Ovary (tissue), 7 donors: ENCODE measurements at regions not wholly inside any gene's neighbourhood (a gene's known extent, or its start where the extent isn't known, plus 50 kb on each side); places are given as distances from the start of the nearest gene placed in this dataset.

Source experiments
- DNase-seq, 5 donors: peaks; one replicate each; pipeline ENCODE4 v3.0.0-alpha.2; 2019 to 2020
- H3K27ac ChIP-seq, 2 donors: fragments of 200-600 bp; one replicate each; pipeline versions ENCODE4 v1.5.1 to v1.8.0; 2019 to 2022
- H3K27me3 ChIP-seq: fragments of 200-600 bp; one replicate; pipeline ENCODE4 v1.8.0; 2022
- H3K36me3 ChIP-seq: fragments of 200-600 bp; sonication (generic); one replicate; pipeline ENCODE4 v1.5.1; 2019
- H3K4me1 ChIP-seq: one replicate; pipeline ENCODE4 v1.8.1; 2013; ENCODE audit warnings: mild to moderate bottlenecking, moderate library complexity; ENCODE audit not compliant: insufficient read depth
- H3K4me3 ChIP-seq: fragments of 200-600 bp; sonication (generic); one replicate; pipeline ENCODE4 v1.5.1; 2017
- H3K9me3 ChIP-seq, 2 donors: fragments of 200-600 bp in 1 of 2; sonication (generic) in 1 of 2; one replicate each; pipeline versions ENCODE4 v1.5.1 to v1.8.1; 2013 to 2019; ENCODE audit warnings: mild to moderate bottlenecking in 1 of 2, moderate library complexity in 1 of 2
- EP300 ChIP-seq: sonication (generic); formaldehyde crosslinking; IDR thresholded peaks from one replicate; pipeline ENCODE4 v1.6.1; 2017; ENCODE audit warnings: antibody characterized with exemption
- POLR2A ChIP-seq: fragments of 450-650 bp; IDR thresholded peaks from one replicate; pipeline ENCODE4 v1.6.1; 2017; ENCODE audit warnings: antibody characterized with exemption, mild to moderate bottlenecking, moderate library complexity
- WGBS, 3 donors: extraction: QIAGEN DNeasy Blood & Tissue Kit in 1 of 3; methylation state at CpG; one replicate each; pipeline versions ENCODE4 v1.1.5 to v1.1.7; 2013 to 2017; 5-methylcytosine and 5-hydroxymethylcytosine counted together
- intact Hi-C, 4 donors: fragments of 100-400 bp; cut with DNase I; formaldehyde crosslinking; loops; one replicate each; pipeline versions ENCODE4 v1.11.0 to v1.15.1; 2022 to 2023
- TF ChIP-seq, protein P1 (sequence below), 3 donors: fragments of 450-650 bp in 2 of 3; fragments of 200-600 bp in 1 of 3; IDR thresholded peaks; one replicate each; pipeline versions ENCODE4 v1.5.1 to v1.8.0; 2016 to 2022; ENCODE audit warnings: antibody characterized with exemption in 3 of 3, mild to moderate bottlenecking in 1 of 3
- donor health status: DM: no; HTN: no; CAD: no; lungs with moderate emphysema.
- donor health status: DM: no; HTN: no; CAD: no.
- donor health status: Bipolar disorder and iron deficiency.
- donor health status: DM: no; HTN: no; CAD: no.
- donor health status: DM: yes; HTN: yes; CAD: no.

DNA sequence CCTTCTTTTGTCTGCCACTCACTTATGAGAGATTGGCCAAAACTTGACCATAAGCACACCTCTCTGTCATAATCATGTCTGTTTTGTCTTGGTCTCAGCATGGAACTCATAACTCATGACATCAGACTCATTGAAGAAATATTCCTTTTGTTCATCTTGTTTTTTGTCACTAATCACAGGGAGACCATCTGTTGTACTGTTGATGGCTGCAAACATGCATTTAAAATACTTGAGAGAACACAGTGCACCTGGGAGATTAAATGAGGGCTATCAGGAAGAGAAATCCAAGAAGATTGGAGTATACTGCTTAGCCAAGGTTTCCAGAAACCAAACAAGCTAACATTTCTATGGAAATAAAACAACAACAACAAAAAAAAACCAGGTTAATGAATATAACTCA is 689.7 kb downstream of the EPM2A start:
- TF ChIP-seq EP300 (no peak), POLR2A (no peak)
- TF ChIP-seq, protein P1, sequence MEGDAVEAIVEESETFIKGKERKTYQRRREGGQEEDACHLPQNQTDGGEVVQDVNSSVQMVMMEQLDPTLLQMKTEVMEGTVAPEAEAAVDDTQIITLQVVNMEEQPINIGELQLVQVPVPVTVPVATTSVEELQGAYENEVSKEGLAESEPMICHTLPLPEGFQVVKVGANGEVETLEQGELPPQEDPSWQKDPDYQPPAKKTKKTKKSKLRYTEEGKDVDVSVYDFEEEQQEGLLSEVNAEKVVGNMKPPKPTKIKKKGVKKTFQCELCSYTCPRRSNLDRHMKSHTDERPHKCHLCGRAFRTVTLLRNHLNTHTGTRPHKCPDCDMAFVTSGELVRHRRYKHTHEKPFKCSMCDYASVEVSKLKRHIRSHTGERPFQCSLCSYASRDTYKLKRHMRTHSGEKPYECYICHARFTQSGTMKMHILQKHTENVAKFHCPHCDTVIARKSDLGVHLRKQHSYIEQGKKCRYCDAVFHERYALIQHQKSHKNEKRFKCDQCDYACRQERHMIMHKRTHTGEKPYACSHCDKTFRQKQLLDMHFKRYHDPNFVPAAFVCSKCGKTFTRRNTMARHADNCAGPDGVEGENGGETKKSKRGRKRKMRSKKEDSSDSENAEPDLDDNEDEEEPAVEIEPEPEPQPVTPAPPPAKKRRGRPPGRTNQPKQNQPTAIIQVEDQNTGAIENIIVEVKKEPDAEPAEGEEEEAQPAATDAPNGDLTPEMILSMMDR (IDR thresholded peaks at IDR 0.05): no peak
- H3K27ac ChIP-seq: no peak overlapping the region
- intact Hi-C loops: no loop called here
- H3K4me3 ChIP-seq: no peak overlapping the region
- H3K27me3 ChIP-seq: no peaks in the 10 kb centered on the region
- DNase-seq: no peak
- no peaks in the 10 kb centered on the region for H3K9me3 ChIP-seq
- no peaks in the 10 kb centered on the region for H3K4me1 ChIP-seq
- H3K36me3 ChIP-seq: no peaks in the 10 kb centered on the region

DNA sequence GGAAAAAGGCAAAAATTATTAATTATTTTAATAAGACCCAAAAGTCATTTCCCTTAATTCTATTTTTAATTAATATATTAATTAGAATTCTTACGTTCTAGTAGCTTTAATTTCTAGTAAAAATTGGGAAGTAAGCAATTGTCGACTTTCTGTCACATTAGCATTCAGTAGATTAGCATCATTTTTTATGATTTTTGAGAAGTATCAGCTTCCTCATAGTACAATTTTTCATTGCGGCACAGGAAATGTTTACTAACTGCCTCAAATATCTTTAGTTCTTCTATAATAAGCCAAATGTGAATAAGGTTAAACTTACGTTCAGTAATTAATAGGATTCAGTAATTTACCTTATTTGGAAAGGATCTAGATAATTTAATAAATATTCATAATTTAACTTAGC is 687.4 kb downstream of the EPM2A start:
- Histone ChIP-seq H3K27me3 (no peaks in the 10 kb centered on the region), H3K4me3 (no peak overlapping the region), H3K27ac (no peak overlapping the region), H3K36me3 (no peaks in the 10 kb centered on the region), H3K9me3 (no peaks in the 10 kb centered on the region), H3K4me1 (no peaks in the 10 kb centered on the region)
- TF ChIP-seq POLR2A: no peak
- TF ChIP-seq EP300: no peak
- TF ChIP-seq, protein P1 (IDR thresholded peaks at IDR 0.05): no peak
- 60 to 74% (median 73%) methylated on average over 4 of the region's 4 CpGs for WGBS, 3 donors
- intact Hi-C loops: no loop called here
- DNase-seq: no peak

DNA sequence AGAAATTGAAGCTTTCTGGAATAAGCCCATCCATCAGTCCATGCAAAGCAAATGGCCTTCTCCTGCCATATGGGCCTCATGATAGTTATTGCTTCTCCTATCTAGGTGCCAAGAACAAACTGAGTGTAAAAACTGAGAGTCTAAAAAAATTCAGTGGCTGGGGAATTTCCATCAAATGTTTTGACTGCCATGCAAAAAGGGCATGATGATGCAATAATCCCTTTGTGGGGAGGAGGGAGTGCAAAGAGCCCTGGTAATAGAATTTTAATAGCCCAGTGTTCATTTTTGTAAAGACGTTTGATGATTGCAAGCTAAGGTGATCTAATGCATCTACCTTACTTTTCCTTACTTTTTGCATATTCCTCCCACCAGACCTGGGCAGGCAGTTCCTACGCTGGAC is 683.7 kb downstream of the EPM2A start:
- no peaks in the 10 kb centered on the region for H3K27me3 ChIP-seq
- intact Hi-C loops: no loop called here
- H3K4me1 ChIP-seq: no peaks in the 10 kb centered on the region
- TF ChIP-seq EP300: no peak
- TF ChIP-seq POLR2A: no peak
- TF ChIP-seq, protein P1 (IDR thresholded peaks at IDR 0.05): no peak
- H3K36me3 ChIP-seq: no peaks in the 10 kb centered on the region
- 83 to 87% (median 84%) methylated on average over 2 of the region's 2 CpGs for WGBS, 3 donors
- H3K4me3 ChIP-seq: no peak overlapping the region
- DNase-seq: no peak
- H3K9me3 ChIP-seq: no peaks in the 10 kb centered on the region
- H3K27ac ChIP-seq: no peak overlapping the region

DNA sequence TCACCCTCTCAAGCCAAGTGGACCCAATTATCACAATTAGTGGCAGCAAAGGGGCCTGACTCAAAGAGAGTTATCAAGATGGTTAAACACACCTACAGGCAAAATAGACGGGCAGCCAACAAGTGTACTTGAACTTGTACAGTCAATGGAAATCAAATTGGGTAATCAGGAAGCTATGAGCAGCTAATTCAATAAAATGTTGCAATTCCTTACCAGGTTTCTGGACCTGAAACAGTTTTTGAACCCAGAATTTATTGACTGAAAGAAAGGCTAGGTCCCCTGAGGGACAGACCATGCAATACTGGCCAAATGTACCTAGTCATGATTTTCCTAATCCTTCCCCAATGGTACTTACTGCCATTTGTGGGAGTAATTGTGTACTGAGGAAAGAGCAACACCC is 679.8 kb downstream of the EPM2A start:
- 81 to 87% (median 85%) methylated on average over 1 of the region's 1 CpG for WGBS, 3 donors
- no peaks in the 10 kb centered on the region for H3K27me3 ChIP-seq
- DNase-seq: no peak
- no peak overlapping the region for H3K27ac ChIP-seq
- H3K4me1 ChIP-seq: no peaks in the 10 kb centered on the region
- no peak overlapping the region for H3K4me3 ChIP-seq
- intact Hi-C loops: no loop called here
- no peaks in the 10 kb centered on the region for H3K36me3 ChIP-seq
- no peaks in the 10 kb centered on the region for H3K9me3 ChIP-seq
- TF ChIP-seq POLR2A: no peak

DNA sequence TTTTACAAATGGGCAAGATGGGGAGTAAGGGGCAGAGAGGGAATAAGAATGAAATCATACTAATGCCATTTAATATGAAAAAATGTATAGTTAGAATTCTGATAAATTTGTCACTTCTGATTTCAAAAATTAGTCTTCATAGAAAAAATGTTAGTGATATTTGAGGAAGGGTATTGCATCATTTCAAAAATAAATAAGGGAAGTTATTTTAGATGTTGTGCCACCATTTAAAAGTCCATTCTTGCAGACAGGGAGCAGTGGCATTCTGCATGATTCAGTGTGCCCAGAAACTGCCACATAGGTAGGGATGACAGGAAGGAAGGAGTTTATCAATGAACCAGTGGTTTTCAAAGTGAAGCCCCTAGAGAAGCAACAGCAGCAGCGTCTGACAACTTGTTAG is 674.6 kb downstream of the EPM2A start:
- Histone ChIP-seq H3K36me3 (no peaks in the 10 kb centered on the region), H3K4me3 (no peak overlapping the region), H3K9me3 (no peaks in the 10 kb centered on the region), H3K4me1 (no peaks in the 10 kb centered on the region), H3K27me3 (no peaks in the 10 kb centered on the region), H3K27ac (no peak overlapping the region)
- 72 to 84% (median 82%) methylated on average over 1 of the region's 1 CpG for WGBS, 3 donors
- intact Hi-C loops: no loop called here
- TF ChIP-seq, protein P1 (IDR thresholded peaks at IDR 0.05): no peak
- TF ChIP-seq EP300: no peak
- DNase-seq: no peak
